GM23338 (cell line): ENCODE measurements at regions not wholly inside any gene's neighbourhood (a gene's known extent, or its start where the extent isn't known, plus 50 kb on each side); places are given as distances from the start of the nearest gene placed in this dataset.

Source experiments
- ATAC-seq: fragments of 200-7000 bp; cut with Tn5 transposase; 3 replicates; pipeline ENCODE4 v1.9.1; 2020
- DNase-seq: peaks from one replicate; pipeline ENCODE4 v3.0.0-alpha.2; 2015; ENCODE audit warnings: low spot score
- H2AFZ ChIP-seq: fragments of 200-600 bp; sonication (generic); 2 replicates; pipeline ENCODE4 v1.8.0; 2016; ENCODE audit warnings: antibody characterized with exemption, mild to moderate bottlenecking, moderate library complexity
- H3F3A ChIP-seq: fragments of 200-600 bp; sonication (generic); replicated peaks from 2 replicates; pipeline ENCODE4 v1.8.0; 2017; ENCODE audit warnings: antibody characterized with exemption, mixed run types, low read depth
- H3K27ac ChIP-seq: fragments of 200-600 bp; sonication (generic); 2 replicates; pipeline ENCODE4 v1.6.1; 2016; ENCODE audit warnings: low read depth
- H3K27me3 ChIP-seq: fragments of 200-600 bp; sonication (generic); 2 replicates; pipeline ENCODE4 v1.8.0; 2016; ENCODE audit warnings: mild to moderate bottlenecking, mixed run types, moderate library complexity; ENCODE audit not compliant: insufficient read depth
- H3K36me3 ChIP-seq: fragments of 200-600 bp; sonication (generic); 2 replicates; pipeline ENCODE4 v1.8.0; 2016; ENCODE audit warnings: mild to moderate bottlenecking; ENCODE audit not compliant: insufficient read depth
- H3K4me1 ChIP-seq: fragments of 200-600 bp; sonication (generic); 2 replicates; pipeline ENCODE4 v1.8.0; 2016; ENCODE audit warnings: mild to moderate bottlenecking, moderate library complexity; ENCODE audit not compliant: insufficient read depth
- H3K4me2 ChIP-seq: fragments of 200-600 bp; sonication (generic); 2 replicates; pipeline ENCODE4 v1.7.1; 2017; ENCODE audit warnings: mixed run types
- H3K4me3 ChIP-seq: fragments of 200-600 bp; sonication (generic); 2 replicates; pipeline ENCODE4 v1.6.1; 2016; ENCODE audit warnings: mixed run types
- H3K79me2 ChIP-seq: fragments of 200-600 bp; sonication (generic); replicated peaks from 2 replicates; pipeline ENCODE4 v1.8.0; 2017; ENCODE audit warnings: mild to moderate bottlenecking; ENCODE audit not compliant: insufficient read depth
- H3K9me2 ChIP-seq: fragments of 200-600 bp; sonication (generic); 2 replicates; pipeline ENCODE4 v1.8.0; 2017; ENCODE audit not compliant: insufficient read depth
- H4K20me1 ChIP-seq: fragments of 200-600 bp; sonication (generic); replicated peaks from 2 replicates; pipeline ENCODE4 v1.8.0; 2017; ENCODE audit warnings: mild to moderate bottlenecking; ENCODE audit not compliant: insufficient read depth
- H3K27ac Mint-ChIP-seq: 2 replicates; pipeline ENCODE4 v1.8.0; 2020; ENCODE audit warnings: inconsistent platforms, mild to moderate bottlenecking, moderate library complexity, mixed read lengths
- H3K27me3 Mint-ChIP-seq: 3 replicates; pipeline ENCODE4 v1.8.0; 2022; ENCODE audit warnings: low read depth, mild to moderate bottlenecking, moderate library complexity, mixed read lengths, inconsistent platforms; ENCODE audit not compliant: insufficient read depth, poor library complexity
- H3K36me3 Mint-ChIP-seq: 3 replicates; pipeline ENCODE4 v1.8.0; 2021; ENCODE audit warnings: low read depth, mild to moderate bottlenecking, inconsistent platforms, moderate library complexity, mixed read lengths
- H3K4me1 Mint-ChIP-seq: 3 replicates; pipeline ENCODE4 v1.8.0; 2020; ENCODE audit warnings: mild to moderate bottlenecking, inconsistent platforms, mixed read lengths
- H3K4me3 Mint-ChIP-seq: 3 replicates; pipeline ENCODE4 v1.8.0; 2021; ENCODE audit warnings: moderate library complexity, mild to moderate bottlenecking, inconsistent platforms, mixed read lengths
- H3K9me3 Mint-ChIP-seq: 3 replicates; pipeline ENCODE4 v1.8.0; 2020; ENCODE audit warnings: moderate library complexity, mild to moderate bottlenecking, inconsistent platforms, mixed read lengths
- CREB1 ChIP-seq: fragments of 250-450 bp; sonication (Bioruptor Pico); IDR thresholded peaks from 2 replicates; pipeline ENCODE4 v1.5.0; 2020; ENCODE audit warnings: low read depth, mild to moderate bottlenecking, moderate library complexity
- CTCF ChIP-seq, 2 experiments: fragments of 200-600 bp in 1 of 2; sonication (generic) in 1 of 2; conservative IDR thresholded peaks; 2 replicates each; pipeline versions ENCODE4 v1.5.1 to v1.6.1; 2016 to 2017; ENCODE audit warnings: antibody characterized with exemption in 2 of 2, low read depth in 2 of 2, mild to moderate bottlenecking in 2 of 2, moderate library complexity in 1 of 2
- EZH2phosphoT487 ChIP-seq: fragments of 200-600 bp; sonication (generic); IDR thresholded peaks from one replicate; pipeline ENCODE4 v1.8.1; 2018; ENCODE audit warnings: antibody characterized with exemption; ENCODE audit not compliant: unreplicated experiment
- JUNB ChIP-seq: IDR thresholded peaks from one replicate; pipeline ENCODE4 v1.6.1; 2016; ENCODE audit warnings: antibody characterized with exemption; ENCODE audit not compliant: unreplicated experiment
- NANOG ChIP-seq: IDR thresholded peaks from 2 replicates; pipeline ENCODE4 v1.6.1; 2016; ENCODE audit warnings: antibody characterized with exemption, borderline replicate concordance
- POLR2AphosphoS5 ChIP-seq: IDR thresholded peaks from 2 replicates; pipeline ENCODE4 v1.6.1; 2016; ENCODE audit warnings: antibody characterized with exemption, low read depth
- REST ChIP-seq: IDR thresholded peaks from one replicate; pipeline ENCODE4 v1.6.1; 2018; ENCODE audit warnings: antibody characterized with exemption; ENCODE audit not compliant: unreplicated experiment
- STAT1 ChIP-seq: IDR thresholded peaks from one replicate; pipeline ENCODE4 v1.6.1; 2016; ENCODE audit warnings: antibody characterized with exemption; ENCODE audit not compliant: unreplicated experiment
- ZNF114 ChIP-seq: fragments of 250-450 bp; sonication (Bioruptor Pico); IDR thresholded peaks from 2 replicates; pipeline ENCODE4 v1.5.0; 2020; ENCODE audit warnings: mild to moderate bottlenecking, moderate library complexity
- ZNF331 ChIP-seq: fragments of 250-450 bp; sonication (Bioruptor Pico); IDR thresholded peaks from 2 replicates; pipeline ENCODE4 v1.5.0; 2020; ENCODE audit warnings: low read depth, mild to moderate bottlenecking, moderate library complexity
- TF ChIP-seq, protein P1 (sequence below): IDR thresholded peaks from 2 replicates; pipeline ENCODE4 v1.6.1; 2016; ENCODE audit warnings: antibody characterized with exemption

DNA sequence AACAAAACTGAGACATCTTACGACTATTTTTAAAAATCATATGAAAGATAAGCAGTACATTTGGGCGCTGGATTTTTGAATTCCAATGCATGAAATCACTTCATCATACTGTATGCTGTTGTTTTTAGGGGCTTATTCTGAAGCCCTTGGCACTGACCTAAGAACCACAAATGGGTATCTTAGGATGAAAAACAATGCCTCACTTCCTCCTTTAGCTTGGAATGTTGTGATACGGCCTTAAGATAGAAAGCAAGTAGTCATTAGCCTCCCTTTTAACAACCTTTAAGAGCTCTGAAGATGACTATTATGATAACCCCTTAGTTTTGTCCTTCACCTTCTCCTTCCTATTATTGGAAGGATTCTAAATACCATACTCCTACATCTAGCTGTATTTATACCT, 289.8 kb downstream of the ARPP21 start:
- no peaks in the 10 kb centered on the region for H3K36me3 Mint-ChIP-seq
- H3K27me3 Mint-ChIP-seq = no peaks in the 10 kb centered on the region
- H3K4me3 Mint-ChIP-seq = no peak overlapping the region
- H3K27me3 ChIP-seq = no peaks in the 10 kb centered on the region
- H3K4me1 Mint-ChIP-seq = no peaks in the 10 kb centered on the region
- no peak overlapping the region for H3K4me3 ChIP-seq
- H3K27ac Mint-ChIP-seq = no peak overlapping the region
- no peak overlapping the region for H3K4me2 ChIP-seq
- no peaks in the 10 kb centered on the region for H3K4me1 ChIP-seq
- H3F3A ChIP-seq = no peaks in the 10 kb centered on the region
- H3K27ac ChIP-seq = no peak overlapping the region
- no peaks in the 10 kb centered on the region for H3K9me2 ChIP-seq
- no peaks in the 10 kb centered on the region for H4K20me1 ChIP-seq
- H3K79me2 ChIP-seq = no peaks in the 10 kb centered on the region
- no peaks in the 10 kb centered on the region for H3K36me3 ChIP-seq
- ATAC-seq = no peak
- H2AFZ ChIP-seq = no peak overlapping the region
- TF ChIP-seq POLR2AphosphoS5 (no peak), CTCF (conservative IDR thresholded peaks at IDR 0.05; ENCODE audit: low read depth in 2 of 2) (no peak), NANOG (no peak), ZNF331 (CRISPR knock-in tag) (no peak)
- no peaks in the 10 kb centered on the region for H3K9me3 Mint-ChIP-seq
- DNase-seq = no peak

DNA sequence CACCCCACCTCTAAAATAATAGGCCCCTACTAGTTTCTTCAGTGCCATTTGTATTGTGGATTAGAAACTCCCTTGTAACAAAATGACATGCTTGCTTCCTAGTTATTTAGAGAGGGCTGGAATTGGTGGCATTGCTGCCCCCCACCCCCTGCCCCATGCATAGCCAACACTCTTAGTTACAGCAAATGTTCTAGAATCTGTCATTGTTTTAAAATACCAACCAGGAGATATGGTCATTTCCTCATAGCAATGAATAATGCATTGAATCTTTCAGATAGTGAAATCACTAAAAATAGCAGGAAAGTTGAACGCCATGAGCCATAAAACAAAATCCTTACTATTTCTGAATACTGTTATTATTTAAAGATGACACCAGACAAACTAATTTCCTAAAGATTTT, 292.5 kb downstream of the ARPP21 start:
- no peak overlapping the region for H3K4me2 ChIP-seq
- no peaks in the 10 kb centered on the region for H3K4me1 ChIP-seq
- H3K79me2 ChIP-seq = no peaks in the 10 kb centered on the region
- H3K27me3 ChIP-seq = no peaks in the 10 kb centered on the region
- H3K4me3 Mint-ChIP-seq = no peak overlapping the region
- H3K9me2 ChIP-seq = no peaks in the 10 kb centered on the region
- H4K20me1 ChIP-seq = no peaks in the 10 kb centered on the region
- no peaks in the 10 kb centered on the region for H3K36me3 Mint-ChIP-seq
- H3K4me1 Mint-ChIP-seq = no peaks in the 10 kb centered on the region
- H3F3A ChIP-seq = no peaks in the 10 kb centered on the region
- H2AFZ ChIP-seq = no peak overlapping the region
- TF ChIP-seq ZNF114 (no peak), NANOG (no peak), REST (no peak), JUNB (no peak), EZH2phosphoT487 (no peak), STAT1 (no peak), ZNF331 (CRISPR knock-in tag) (no peak), CTCF (conservative IDR thresholded peaks at IDR 0.05; ENCODE audit: low read depth in 2 of 2) (no peak), CREB1 (CRISPR knock-in tag) (no peak)
- TF ChIP-seq, protein P1, sequence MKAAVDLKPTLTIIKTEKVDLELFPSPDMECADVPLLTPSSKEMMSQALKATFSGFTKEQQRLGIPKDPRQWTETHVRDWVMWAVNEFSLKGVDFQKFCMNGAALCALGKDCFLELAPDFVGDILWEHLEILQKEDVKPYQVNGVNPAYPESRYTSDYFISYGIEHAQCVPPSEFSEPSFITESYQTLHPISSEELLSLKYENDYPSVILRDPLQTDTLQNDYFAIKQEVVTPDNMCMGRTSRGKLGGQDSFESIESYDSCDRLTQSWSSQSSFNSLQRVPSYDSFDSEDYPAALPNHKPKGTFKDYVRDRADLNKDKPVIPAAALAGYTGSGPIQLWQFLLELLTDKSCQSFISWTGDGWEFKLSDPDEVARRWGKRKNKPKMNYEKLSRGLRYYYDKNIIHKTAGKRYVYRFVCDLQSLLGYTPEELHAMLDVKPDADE = no peak
- no peaks in the 10 kb centered on the region for H3K9me3 Mint-ChIP-seq
- no peak overlapping the region for H3K27ac ChIP-seq
- DNase-seq = no peak
- H3K27ac Mint-ChIP-seq = no peak overlapping the region
- no peaks in the 10 kb centered on the region for H3K27me3 Mint-ChIP-seq
- no peaks in the 10 kb centered on the region for H3K36me3 ChIP-seq
- no peak overlapping the region for H3K4me3 ChIP-seq
- ATAC-seq = no peak
